Rectal smooth muscle tissue (tissue), 1 donor: ENCODE measurements at regions not wholly inside any gene's neighbourhood (a gene's known extent, or its start where the extent isn't known, plus 50 kb on each side); places are given as distances from the start of the nearest gene placed in this dataset.
"Not testable (repeated sequence)": the region's sequence is repeated elsewhere in the genome, so short reads cannot be mapped to it uniquely, and the experiment has no call there.

ENCODE experiments used
- H3K27ac ChIP-seq: one replicate; pipeline ENCODE4 v1.7.0; 2013; ENCODE audit warnings: low read depth, low read length, inconsistent platforms
- H3K27me3 ChIP-seq: one replicate; pipeline ENCODE4 v1.7.0; 2013; ENCODE audit warnings: low read length; ENCODE audit not compliant: control insufficient read depth, insufficient read depth
- H3K36me3 ChIP-seq: one replicate; pipeline ENCODE4 v1.7.0; 2013; ENCODE audit warnings: low read length; ENCODE audit not compliant: control insufficient read depth, insufficient read depth
- H3K4me1 ChIP-seq: one replicate; pipeline ENCODE4 v1.7.0; 2013; ENCODE audit warnings: low read length; ENCODE audit not compliant: control insufficient read depth, insufficient read depth
- H3K4me3 ChIP-seq: one replicate; pipeline ENCODE4 v1.7.0; 2013; ENCODE audit warnings: low read length
- H3K9ac ChIP-seq: one replicate; pipeline ENCODE4 v1.7.0; 2013; ENCODE audit warnings: low read length

GRCh38 chr2:53127061-53127650, 640.4 kb upstream of the CHAC2 start:
- H3K9ac ChIP-seq: no peak overlapping the region
- no peak overlapping the region for H3K4me3 ChIP-seq
- H3K36me3 ChIP-seq: no peaks in the 10 kb centered on the region
- H3K4me1 ChIP-seq: no peaks in the 10 kb centered on the region
- no peak overlapping the region for H3K27ac ChIP-seq
- no peaks in the 10 kb centered on the region for H3K27me3 ChIP-seq

GRCh38 chr2:53114991-53115390, 652.6 kb upstream of the CHAC2 start:
- H3K9ac ChIP-seq: no peak overlapping the region
- no peaks in the 10 kb centered on the region for H3K27me3 ChIP-seq
- H3K36me3 ChIP-seq: no peaks in the 10 kb centered on the region
- H3K4me3 ChIP-seq: no peak overlapping the region
- no peak overlapping the region for H3K27ac ChIP-seq
- H3K4me1 ChIP-seq: no peaks in the 10 kb centered on the region

DNA sequence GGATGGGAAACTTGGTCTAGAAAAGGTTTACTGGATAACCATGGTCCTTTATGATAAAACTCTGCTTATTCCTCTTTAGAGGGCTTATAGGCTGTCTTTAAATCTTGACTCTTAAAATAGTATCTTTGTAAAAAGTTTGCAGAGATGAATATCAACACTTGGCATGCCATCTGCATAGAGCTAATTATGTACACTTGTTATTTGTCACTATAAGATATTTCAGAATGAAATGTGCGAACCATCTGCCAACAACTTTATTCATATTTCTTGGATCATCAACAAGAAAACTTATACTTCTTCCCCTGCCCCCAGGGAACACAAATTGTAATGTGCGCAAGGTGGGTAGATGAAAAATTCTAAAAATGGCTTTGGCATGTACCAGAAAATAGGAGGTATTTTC, 653.0 kb upstream of the CHAC2 start:
- Histone ChIP-seq H3K27ac (no peak overlapping the region), H3K36me3 (no peaks in the 10 kb centered on the region), H3K9ac (no peak overlapping the region), H3K4me3 (no peak overlapping the region), H3K4me1 (no peaks in the 10 kb centered on the region), H3K27me3 (no peaks in the 10 kb centered on the region)

- H3K27me3 ChIP-seq, H3K4me3 ChIP-seq, H3K4me1 ChIP-seq, H3K36me3 ChIP-seq, H3K9ac ChIP-seq, H3K27ac ChIP-seq: not testable (repeated sequence)
Measured at GRCh38 chr2:53112408-53112807, 655.2 kb upstream of the CHAC2 start.

GRCh38 chr2:53111406-53111805, 656.2 kb upstream of the CHAC2 start:
- Histone ChIP-seq H3K4me1 (no peaks in the 10 kb centered on the region), H3K4me3 (no peak overlapping the region), H3K27ac (no peak overlapping the region)

DNA sequence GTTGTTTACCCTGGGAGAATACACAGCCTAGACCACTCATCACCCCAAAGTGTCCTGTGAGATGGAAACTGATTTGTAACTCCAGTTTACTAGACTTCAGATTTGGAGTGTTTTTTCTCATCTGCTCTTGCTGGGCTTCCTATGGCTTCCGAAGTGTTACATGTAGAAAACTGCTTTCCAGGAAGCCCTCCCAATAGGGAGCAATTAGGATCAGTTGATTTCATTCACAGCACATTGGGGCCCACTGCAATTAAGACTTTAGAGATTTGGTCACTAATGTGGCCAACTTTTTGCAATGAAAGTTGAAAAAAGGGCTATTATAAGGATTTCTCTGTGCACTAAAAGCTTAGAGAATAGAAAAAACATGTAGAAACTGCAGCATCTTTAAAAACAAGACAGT, 656.6 kb upstream of the CHAC2 start:
- Histone ChIP-seq H3K4me1 (no peaks in the 10 kb centered on the region), H3K36me3 (no peaks in the 10 kb centered on the region), H3K9ac (no peak overlapping the region), H3K4me3 (no peak overlapping the region), H3K27ac (no peak overlapping the region), H3K27me3 (no peaks in the 10 kb centered on the region)

More at GRCh38 chr2:53111406-53111805, 656.2 kb upstream of the CHAC2 start:
- no peaks in the 10 kb centered on the region for H3K27me3 ChIP-seq
- H3K36me3 ChIP-seq: no peaks in the 10 kb centered on the region
- no peak overlapping the region for H3K9ac ChIP-seq

DNA sequence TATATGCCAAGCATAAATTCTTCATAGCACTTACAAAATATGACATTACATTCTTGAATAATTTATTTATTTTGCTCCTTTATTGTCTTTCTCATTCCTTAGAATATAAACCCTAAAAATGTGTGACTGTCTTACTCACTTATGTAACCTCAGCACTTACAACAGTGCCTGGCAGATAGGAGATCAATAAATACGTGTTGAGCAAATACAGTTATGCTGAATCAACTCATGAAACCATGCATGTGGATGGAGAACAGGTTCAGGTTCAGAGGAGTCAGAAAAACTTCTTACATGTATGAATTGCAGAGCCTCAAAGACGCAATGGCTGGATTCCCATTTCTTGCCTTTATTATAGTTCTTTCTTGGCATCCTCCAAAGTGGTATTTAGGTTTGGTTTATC, 659.4 kb upstream of the CHAC2 start:
- Histone ChIP-seq H3K4me3 (no peak overlapping the region), H3K36me3 (no peaks in the 10 kb centered on the region), H3K27ac (no peak overlapping the region), H3K9ac (no peak overlapping the region), H3K4me1 (no peaks in the 10 kb centered on the region), H3K27me3 (no peaks in the 10 kb centered on the region)

DNA sequence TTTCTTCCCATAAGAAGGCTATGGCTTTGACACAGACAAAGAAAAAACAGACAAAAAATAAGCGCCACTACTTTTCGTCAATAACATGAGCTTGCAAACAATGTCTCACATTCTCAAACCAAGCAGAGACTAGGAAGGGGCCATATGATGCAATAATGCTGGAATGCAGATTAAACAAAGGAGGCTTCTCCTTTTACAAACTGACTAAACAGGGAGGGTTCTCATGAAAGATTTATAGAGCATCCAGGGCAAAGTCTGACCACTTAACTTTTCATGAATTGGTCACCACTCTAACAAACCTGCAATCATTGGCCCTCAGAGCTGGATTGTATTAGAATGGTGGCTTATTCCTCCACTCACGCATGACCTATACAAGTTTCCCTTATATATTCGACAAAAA, 663.3 kb upstream of the CHAC2 start:
- Histone ChIP-seq H3K4me1 (no peaks in the 10 kb centered on the region), H3K9ac (no peak overlapping the region), H3K27me3 (no peaks in the 10 kb centered on the region), H3K36me3 (no peaks in the 10 kb centered on the region), H3K4me3 (no peak overlapping the region), H3K27ac (no peak overlapping the region)

- no peak overlapping the region for H3K9ac ChIP-seq
- H3K4me1 ChIP-seq: no peaks in the 10 kb centered on the region
- no peaks in the 10 kb centered on the region for H3K36me3 ChIP-seq
- no peak overlapping the region for H3K27ac ChIP-seq
- H3K4me3 ChIP-seq: no peak overlapping the region
- no peaks in the 10 kb centered on the region for H3K27me3 ChIP-seq
Measured at GRCh38 chr2:53103679-53104078, 663.9 kb upstream of the CHAC2 start.

- Histone ChIP-seq H3K36me3 (no peaks in the 10 kb centered on the region), H3K4me1 (no peaks in the 10 kb centered on the region), H3K4me3 (no peak overlapping the region), H3K9ac (no peak overlapping the region), H3K27me3 (no peaks in the 10 kb centered on the region), H3K27ac (no peak overlapping the region)
Measured at GRCh38 chr2:53098696-53099078, 668.9 kb upstream of the CHAC2 start.

DNA sequence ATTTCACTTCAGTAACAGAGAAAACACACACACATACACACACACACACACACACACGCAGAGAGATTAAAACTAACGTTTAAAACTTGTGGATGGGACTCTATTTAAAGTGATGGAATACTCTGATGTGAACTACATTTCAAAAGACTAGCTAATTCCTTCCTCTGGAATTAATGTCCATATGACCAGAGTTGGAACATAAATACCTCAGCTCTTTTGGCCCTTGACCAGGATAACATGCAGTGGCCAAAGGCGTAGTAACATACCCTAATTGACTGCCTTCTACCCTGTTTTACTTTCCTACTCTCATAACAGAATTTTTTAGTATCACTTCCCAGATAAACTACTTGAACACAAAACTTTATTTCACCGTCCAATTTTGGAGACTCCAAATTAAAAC, 671.3 kb upstream of the CHAC2 start:
- no peak overlapping the region for H3K9ac ChIP-seq
- no peaks in the 10 kb centered on the region for H3K4me1 ChIP-seq
- no peaks in the 10 kb centered on the region for H3K27me3 ChIP-seq
- H3K4me3 ChIP-seq: no peak overlapping the region
- no peak overlapping the region for H3K27ac ChIP-seq
- H3K36me3 ChIP-seq: no peaks in the 10 kb centered on the region

DNA sequence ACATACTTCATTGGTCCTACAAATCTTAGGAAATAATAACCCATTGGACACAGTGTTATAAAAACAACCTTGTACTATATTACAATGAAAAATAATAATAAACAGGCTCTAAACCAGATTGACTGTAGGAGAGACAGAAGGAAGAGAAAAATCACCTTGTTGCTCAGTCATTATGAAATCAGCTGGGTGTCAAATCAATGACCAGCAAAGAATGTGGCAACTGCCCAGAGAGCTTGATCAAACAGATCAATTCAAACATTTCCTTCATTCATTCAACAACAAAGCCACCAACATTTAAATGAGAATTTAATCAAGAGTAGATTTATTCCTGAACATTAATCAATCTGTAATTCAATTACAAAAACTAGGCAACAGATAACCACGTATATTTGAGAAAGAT, 671.9 kb upstream of the CHAC2 start:
- no peak overlapping the region for H3K4me3 ChIP-seq
- no peaks in the 10 kb centered on the region for H3K36me3 ChIP-seq

DNA sequence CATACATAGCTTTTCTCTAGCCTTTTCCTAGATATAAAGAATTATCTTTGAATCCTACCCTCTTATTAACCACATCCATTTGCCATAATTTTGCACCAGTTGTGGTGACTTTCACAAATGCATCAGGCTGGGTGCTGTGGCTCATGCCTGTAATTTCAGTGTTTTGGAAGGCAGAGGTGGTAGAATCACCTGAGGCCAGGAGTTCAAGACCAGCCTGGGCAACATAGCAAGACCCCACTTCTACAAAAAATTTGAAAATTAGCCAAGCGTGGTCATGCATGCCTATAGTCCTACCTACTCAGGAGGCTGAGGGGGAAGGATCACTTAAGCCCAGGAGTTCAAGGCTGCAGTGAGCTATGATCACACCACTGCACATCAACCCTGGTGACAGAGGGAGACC, 672.4 kb upstream of the CHAC2 start:
- H3K9ac ChIP-seq: no peak overlapping the region
- no peaks in the 10 kb centered on the region for H3K27me3 ChIP-seq
- no peaks in the 10 kb centered on the region for H3K4me1 ChIP-seq
- H3K4me3 ChIP-seq: no peak overlapping the region
- no peak overlapping the region for H3K27ac ChIP-seq
- no peaks in the 10 kb centered on the region for H3K36me3 ChIP-seq

More for the DNA sequence above, 671.9 kb upstream of the CHAC2 start:
- Histone ChIP-seq H3K27me3 (no peaks in the 10 kb centered on the region), H3K27ac (no peak overlapping the region), H3K4me1 (no peaks in the 10 kb centered on the region), H3K9ac (no peak overlapping the region)
